Osteoblast (primary cell): ENCODE measurements at regions not wholly inside any gene's neighbourhood (a gene's known extent, or its start where the extent isn't known, plus 50 kb on each side); places are given as distances from the start of the nearest gene placed in this dataset.

ENCODE experiments used
- DNase-seq: peaks from one replicate; pipeline ENCODE4 v3.0.0; 2011; ENCODE audit warnings: low spot score, mixed read lengths; ENCODE audit not compliant: insufficient read length; ENCODE audit errors: missing footprints
- H2AFZ ChIP-seq: 2 replicates; pipeline ENCODE4 v1.6.0; 2011; ENCODE audit warnings: mild to moderate bottlenecking, low read length
- H3K27ac ChIP-seq: 2 replicates; pipeline ENCODE4 v1.5.1; 2011; ENCODE audit warnings: mild to moderate bottlenecking, low read depth, low read length, moderate library complexity
- H3K27me3 ChIP-seq: 2 replicates; pipeline ENCODE4 v1.6.0; 2012; ENCODE audit warnings: mild to moderate bottlenecking, control low read depth, inconsistent platforms, low read length, moderate library complexity; ENCODE audit not compliant: insufficient read depth
- H3K36me3 ChIP-seq: 2 replicates; pipeline ENCODE4 v1.5.1; 2011; ENCODE audit warnings: mild to moderate bottlenecking, low read length, control low read depth, moderate library complexity; ENCODE audit not compliant: insufficient read depth
- H3K4me1 ChIP-seq: 2 replicates; pipeline ENCODE4 v1.5.1; 2011; ENCODE audit warnings: mild to moderate bottlenecking, low read length, control low read depth, moderate library complexity; ENCODE audit not compliant: insufficient read depth
- H3K4me2 ChIP-seq: 2 replicates; pipeline ENCODE4 v1.6.0; 2011; ENCODE audit warnings: mild to moderate bottlenecking, low read length; ENCODE audit not compliant: insufficient read depth
- H3K4me3 ChIP-seq: fragments of 200-600 bp; sonication (generic); 3 replicates; pipeline ENCODE4 v1.5.1; 2012; ENCODE audit warnings: mild to moderate bottlenecking, low read length, inconsistent platforms; ENCODE audit not compliant: insufficient read depth
- H3K79me2 ChIP-seq: 2 replicates; pipeline ENCODE4 v1.6.0; 2012; ENCODE audit warnings: mild to moderate bottlenecking, low read length, control low read depth, inconsistent platforms; ENCODE audit not compliant: insufficient read depth
- H3K9me3 ChIP-seq: 2 replicates; pipeline ENCODE4 v1.5.1; 2011; ENCODE audit warnings: low read depth, low read length, control low read depth
- H4K20me1 ChIP-seq: 2 replicates; pipeline ENCODE4 v1.6.0; 2012; ENCODE audit warnings: mild to moderate bottlenecking, low read length, control low read depth; ENCODE audit not compliant: insufficient read depth
- CTCF ChIP-seq: IDR thresholded peaks from 2 replicates; pipeline ENCODE4 v1.5.1; 2011; ENCODE audit warnings: mild to moderate bottlenecking, low read depth, low read length, moderate library complexity; ENCODE audit errors: extremely low read depth

GRCh38 chr2:23131066-23131575, 253.9 kb upstream of the KLHL29 start:
- Histone ChIP-seq H3K4me3 (no peak overlapping the region), H3K79me2 (no peaks in the 10 kb centered on the region), H3K4me1 (no peaks in the 10 kb centered on the region), H3K27ac (no peak overlapping the region), H3K27me3 (no peaks in the 10 kb centered on the region), H3K9me3 (no peaks in the 10 kb centered on the region), H3K36me3 (no peaks in the 10 kb centered on the region), H3K4me2 (no peak overlapping the region), H4K20me1 (no peaks in the 10 kb centered on the region), H2AFZ (no peak overlapping the region)
- no peak for TF ChIP-seq CTCF
- DNase-seq: no peak

- TF ChIP-seq CTCF: no peak
- H3K4me2 ChIP-seq: no peak overlapping the region
- no peaks in the 10 kb centered on the region for H3K36me3 ChIP-seq
- H2AFZ ChIP-seq: no peak overlapping the region
- no peaks in the 10 kb centered on the region for H3K79me2 ChIP-seq
- no peak overlapping the region for H3K4me3 ChIP-seq
- H4K20me1 ChIP-seq: no peaks in the 10 kb centered on the region
- H3K27ac ChIP-seq: no peak overlapping the region
- no peaks in the 10 kb centered on the region for H3K4me1 ChIP-seq
- H3K27me3 ChIP-seq: no peaks in the 10 kb centered on the region
- H3K9me3 ChIP-seq: no peaks in the 10 kb centered on the region
- DNase-seq: no peak
These were observed 253.0 kb upstream of the KLHL29 start for GRCh38 chr2:23132000-23132399.

GRCh38 chr2:23132823-23133595, 252.0 kb upstream of the KLHL29 start:
- no peak for TF ChIP-seq CTCF
- Histone ChIP-seq H3K4me2 (no peak overlapping the region), H2AFZ (no peak overlapping the region)

GRCh38 chr2:23134726-23135125, 250.3 kb upstream of the KLHL29 start:
- no peak for DNase-seq
- H2AFZ ChIP-seq: no peak overlapping the region
- H3K36me3 ChIP-seq: no peaks in the 10 kb centered on the region
- H3K4me1 ChIP-seq: no peaks in the 10 kb centered on the region
- no peaks in the 10 kb centered on the region for H3K27me3 ChIP-seq
- no peaks in the 10 kb centered on the region for H3K79me2 ChIP-seq
- no peak overlapping the region for H3K27ac ChIP-seq
- no peak overlapping the region for H3K4me3 ChIP-seq
- H3K4me2 ChIP-seq: no peak overlapping the region
- no peak for TF ChIP-seq CTCF
- no peaks in the 10 kb centered on the region for H3K9me3 ChIP-seq
- H4K20me1 ChIP-seq: no peaks in the 10 kb centered on the region

More at GRCh38 chr2:23132823-23133595, 252.0 kb upstream of the KLHL29 start:
- no peak for DNase-seq
- Histone ChIP-seq H3K4me1 (no peaks in the 10 kb centered on the region), H3K9me3 (no peaks in the 10 kb centered on the region), H3K27me3 (no peaks in the 10 kb centered on the region), H3K4me3 (no peak overlapping the region), H3K36me3 (no peaks in the 10 kb centered on the region), H3K27ac (no peak overlapping the region), H4K20me1 (no peaks in the 10 kb centered on the region), H3K79me2 (no peaks in the 10 kb centered on the region)
